Heart left ventricle (tissue), 13 donors: ENCODE measurements at regions not wholly inside any gene's neighbourhood (a gene's known extent, or its start where the extent isn't known, plus 50 kb on each side); places are given as distances from the start of the nearest gene placed in this dataset.

Source experiments
- POLR2A ChIP-seq, 2 donors: fragments of 450-650 bp; IDR thresholded peaks; one replicate each; pipeline ENCODE4 v1.6.1; 2017; ENCODE audit warnings: antibody characterized with exemption in 2 of 2, mild to moderate bottlenecking in 2 of 2, moderate library complexity in 2 of 2
- TF ChIP-seq, protein P1 (sequence below), 12 donors: fragments of 200-600 bp; sonication (generic) in 4 of 12; IDR thresholded peaks; one replicate each; pipeline versions ENCODE4 v1.5.0 to v1.8.0; 2018 to 2022; ENCODE audit warnings: antibody characterized with exemption in 12 of 12, mild to moderate bottlenecking in 5 of 12
- donor health status: ischemic (EF 13 %, LVEDD 7.1; RV severe dilation, severe dysfunction).
- donor health status: DM: no; HTN: yes; CAD: no.
- donor health status: DM: no; HTN: no; CAD: no.
- donor health status: ischemic (EF 25% LVEDD 6.9; RV normal size, moderate dysfunction).
- donor health status: ischemic (EF 25% LVEDD 5.7; RV mildly dilated, moderate dysfunction).
- donor health status: ischemic (EF 35%, LVEDD 5.7; RV mildly dilated, moderate dysfunction).
- donor health status: nonischemic (EF 11% LVEDD 7.7; RV severe dilation, severe dysfunction).
- donor health status: DM: yes; HTN: yes; CAD: no.
- donor health status: PGD.
- donor health status: ischemic (EF 29% LVEDD 5.4; RV normal size, mild dysfunction).
- donor health status: nonischemic (EF 23%, LVEDD 6.1; RV moderate dilation, normal function).

GRCh38 chr5:115369430-115370144 is 73.1 kb upstream of the CCDC112 start:
- TF ChIP-seq, protein P1, sequence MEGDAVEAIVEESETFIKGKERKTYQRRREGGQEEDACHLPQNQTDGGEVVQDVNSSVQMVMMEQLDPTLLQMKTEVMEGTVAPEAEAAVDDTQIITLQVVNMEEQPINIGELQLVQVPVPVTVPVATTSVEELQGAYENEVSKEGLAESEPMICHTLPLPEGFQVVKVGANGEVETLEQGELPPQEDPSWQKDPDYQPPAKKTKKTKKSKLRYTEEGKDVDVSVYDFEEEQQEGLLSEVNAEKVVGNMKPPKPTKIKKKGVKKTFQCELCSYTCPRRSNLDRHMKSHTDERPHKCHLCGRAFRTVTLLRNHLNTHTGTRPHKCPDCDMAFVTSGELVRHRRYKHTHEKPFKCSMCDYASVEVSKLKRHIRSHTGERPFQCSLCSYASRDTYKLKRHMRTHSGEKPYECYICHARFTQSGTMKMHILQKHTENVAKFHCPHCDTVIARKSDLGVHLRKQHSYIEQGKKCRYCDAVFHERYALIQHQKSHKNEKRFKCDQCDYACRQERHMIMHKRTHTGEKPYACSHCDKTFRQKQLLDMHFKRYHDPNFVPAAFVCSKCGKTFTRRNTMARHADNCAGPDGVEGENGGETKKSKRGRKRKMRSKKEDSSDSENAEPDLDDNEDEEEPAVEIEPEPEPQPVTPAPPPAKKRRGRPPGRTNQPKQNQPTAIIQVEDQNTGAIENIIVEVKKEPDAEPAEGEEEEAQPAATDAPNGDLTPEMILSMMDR (IDR thresholded peaks at IDR 0.05), result no peak
- TF ChIP-seq POLR2A (IDR thresholded peaks at IDR 0.05), result no peak
